HG02623 (cell line): ENCODE measurements at regions not wholly inside any gene's neighbourhood (a gene's known extent, or its start where the extent isn't known, plus 50 kb on each side); places are given as distances from the start of the nearest gene placed in this dataset.

ENCODE experiments used
- ATAC-seq: cut with Tn5 transposase; IDR thresholded peaks from one replicate; pipeline ENCODE4 v1.9.1; 2021; ENCODE audit warnings: moderate library complexity; ENCODE audit not compliant: unreplicated experiment

- ATAC-seq: no peak
These were observed 174.8 kb downstream of the IBTK start for GRCh38 chr6:82072751-82073150.

- no peak for ATAC-seq
These were observed 175.4 kb downstream of the IBTK start for GRCh38 chr6:82072121-82072521.

- ATAC-seq: no peak
These were observed 178.8 kb downstream of the IBTK start for GRCh38 chr6:82068721-82069120.

- peak; percentile 99 for ATAC-seq
These were observed 180.5 kb downstream of the IBTK start for GRCh38 chr6:82066991-82067411.

GRCh38 chr6:82066196-82066595 lies 181.3 kb downstream of the IBTK start:
- ATAC-seq: no peak

- ATAC-seq: no peak
These were observed 184.0 kb downstream of the IBTK start for GRCh38 chr6:82063574-82063973.

GRCh38 chr6:82062219-82062618 lies 185.3 kb downstream of the IBTK start:
- no peak for ATAC-seq

- ATAC-seq: no peak
These were observed 189.5 kb downstream of the IBTK start for GRCh38 chr6:82057846-82058554.

- ATAC-seq: no peak
These were observed 191.0 kb downstream of the IBTK start for GRCh38 chr6:82056567-82056966.

GRCh38 chr6:82045965-82046756 lies 201.4 kb downstream of the IBTK start:
- ATAC-seq: no peak

GRCh38 chr6:82040405-82041221 lies 206.9 kb downstream of the IBTK start:
- ATAC-seq: peak; percentile 77

- ATAC-seq: no peak
These were observed 208.9 kb downstream of the IBTK start for GRCh38 chr6:82038631-82039030.

- no peak for ATAC-seq
These were observed 212.0 kb downstream of the IBTK start for GRCh38 chr6:82035526-82035925.

GRCh38 chr6:82033631-82034211 lies 213.8 kb downstream of the IBTK start:
- no peak for ATAC-seq

- ATAC-seq: no peak
These were observed 215.1 kb downstream of the IBTK start for GRCh38 chr6:82032444-82032843.

GRCh38 chr6:82030761-82031503 lies 216.6 kb downstream of the IBTK start:
- ATAC-seq: no peak

GRCh38 chr6:82030301-82030700 lies 217.2 kb downstream of the IBTK start:
- ATAC-seq: no peak

- ATAC-seq: no peak
These were observed 222.3 kb downstream of the IBTK start for GRCh38 chr6:82025271-82025670.

- no peak for ATAC-seq
These were observed 224.9 kb downstream of the IBTK start for GRCh38 chr6:82022614-82023129.

GRCh38 chr6:82017773-82018172 lies 229.8 kb downstream of the IBTK start:
- no peak for ATAC-seq
